Esophagus squamous epithelium (tissue), 4 donors: ENCODE measurements at regions not wholly inside any gene's neighbourhood (a gene's known extent, or its start where the extent isn't known, plus 50 kb on each side); places are given as distances from the start of the nearest gene placed in this dataset.

Experiments used
- CTCF ChIP-seq, 6 experiments: fragments of 450-650 bp in 4 of 6; fragments of 200-600 bp in 2 of 6; sonication (generic) in 2 of 6; IDR thresholded peaks; one replicate each; pipeline ENCODE4 v1.5.1; 2016 to 2019; ENCODE audit warnings: antibody characterized with exemption in 6 of 6, mild to moderate bottlenecking in 4 of 6, moderate library complexity in 4 of 6
- POLR2A ChIP-seq, 4 donors: fragments of 450-650 bp; IDR thresholded peaks; one replicate each; pipeline ENCODE4 v1.6.1; 2017; ENCODE audit warnings: antibody characterized with exemption in 4 of 4, mild to moderate bottlenecking in 4 of 4, moderate library complexity in 3 of 4

GRCh38 chr21:25398630-25399029 lies 208.7 kb downstream of the MRPL39 start:
- TF ChIP-seq CTCF (IDR thresholded peaks at IDR 0.05) (no peak), POLR2A (IDR thresholded peaks at IDR 0.05) (no peak)
